CD14-positive monocyte (primary cell): ENCODE measurements at regions not wholly inside any gene's neighbourhood (a gene's known extent, or its start where the extent isn't known, plus 50 kb on each side); places are given as distances from the start of the nearest gene placed in this dataset.

Experiments used
- DNase-seq, 3 donors: peaks; one replicate each; pipeline ENCODE4 v3.0.0-alpha.2; 2011 to 2022
- H2AFZ ChIP-seq: 2 replicates; pipeline ENCODE4 v1.6.0; 2012; ENCODE audit warnings: mild to moderate bottlenecking, low read depth, low read length, inconsistent platforms; ENCODE audit not compliant: insufficient read depth, poor library complexity, severe bottlenecking
- H3K27ac ChIP-seq, 2 donors: 1 replicate in 1 of 2; 2 replicates in 1 of 2; pipeline ENCODE4 v1.5.1; 2012 to 2013; ENCODE audit warnings: low read length in 2 of 2, control low read depth in 1 of 2, inconsistent platforms in 1 of 2, low read depth in 1 of 2, mild to moderate bottlenecking in 1 of 2
- H3K27me3 ChIP-seq, 2 donors: one replicate each; pipeline versions ENCODE4 v1.6.0 to v1.6.1; 2011 to 2013; ENCODE audit warnings: low read length in 2 of 2; ENCODE audit not compliant: control insufficient read depth in 2 of 2, insufficient read depth in 2 of 2
- H3K36me3 ChIP-seq, 2 donors: replicated peaks in 1 of 2; 1 replicate in 1 of 2; 2 replicates in 1 of 2; pipeline versions ENCODE4 v1.5.1 to v1.6.1; 2012 to 2013; ENCODE audit warnings: low read length in 2 of 2, control low read depth in 1 of 2, inconsistent platforms in 1 of 2, mild to moderate bottlenecking in 1 of 2; ENCODE audit not compliant: insufficient read depth in 2 of 2, control insufficient read depth in 1 of 2
- H3K4me1 ChIP-seq, 2 donors: 1 replicate in 1 of 2; 2 replicates in 1 of 2; pipeline versions ENCODE4 v1.5.1 to v1.6.1; 2012 to 2013; ENCODE audit warnings: low read length in 2 of 2, control low read depth in 1 of 2, inconsistent platforms in 1 of 2, mild to moderate bottlenecking in 1 of 2, moderate library complexity in 1 of 2; ENCODE audit not compliant: insufficient read depth in 2 of 2, control insufficient read depth in 1 of 2
- H3K4me2 ChIP-seq: replicated peaks from 2 replicates; pipeline ENCODE3; 2012; ENCODE audit warnings: low read length, moderate library complexity, mild to moderate bottlenecking; ENCODE audit not compliant: poor library complexity, severe bottlenecking; ENCODE audit errors: extremely low read depth
- H3K4me3 ChIP-seq, 3 experiments: fragments of 200-600 bp in 1 of 3; sonication (generic) in 1 of 3; replicated peaks in 1 of 3; 1 replicate in 2 of 3; 2 replicates in 1 of 3; pipeline ENCODE4 v1.5.1; 2011 to 2013; ENCODE audit warnings: low read length in 3 of 3, mild to moderate bottlenecking in 3 of 3, control low read depth in 2 of 3, low read depth in 2 of 3, inconsistent platforms in 1 of 3, moderate library complexity in 1 of 3
- H3K79me2 ChIP-seq: 2 replicates; pipeline ENCODE4 v1.6.0; 2012; ENCODE audit warnings: mild to moderate bottlenecking, control low read depth, inconsistent platforms, low read length, moderate library complexity; ENCODE audit not compliant: insufficient read depth
- H3K9ac ChIP-seq: 2 replicates; pipeline ENCODE4 v1.6.0; 2017; ENCODE audit warnings: low read length, mild to moderate bottlenecking; ENCODE audit not compliant: insufficient read depth, poor library complexity, severe bottlenecking
- H3K9me3 ChIP-seq, 2 donors: replicated peaks in 1 of 2; 1 replicate in 1 of 2; 2 replicates in 1 of 2; pipeline versions ENCODE4 v1.5.1 to v1.6.1; 2012 to 2013; ENCODE audit warnings: low read length in 2 of 2, control low read depth in 1 of 2; ENCODE audit not compliant: control insufficient read depth in 1 of 2, insufficient read depth in 1 of 2
- H4K20me1 ChIP-seq: 2 replicates; pipeline ENCODE4 v1.6.0; 2012; ENCODE audit warnings: mild to moderate bottlenecking, low read length, control low read depth, moderate library complexity; ENCODE audit not compliant: insufficient read depth
- H3K27ac Mint-ChIP-seq, 7 donors: one replicate each; pipeline ENCODE4 v1.8.0; 2020; ENCODE audit warnings: mild to moderate bottlenecking in 7 of 7, mixed read lengths in 7 of 7, moderate library complexity in 6 of 7, inconsistent platforms in 2 of 7
- H3K27me3 Mint-ChIP-seq, 3 donors: one replicate each; pipeline ENCODE4 v1.8.0; 2021 to 2022; ENCODE audit warnings: low read depth in 3 of 3, mild to moderate bottlenecking in 3 of 3, mixed read lengths in 3 of 3, moderate library complexity in 3 of 3, inconsistent platforms in 1 of 3
- H3K36me3 Mint-ChIP-seq, 2 donors: one replicate each; pipeline ENCODE4 v1.8.0; 2020; ENCODE audit warnings: mixed read lengths in 2 of 2, inconsistent platforms in 1 of 2, mild to moderate bottlenecking in 1 of 2
- H3K4me1 Mint-ChIP-seq: one replicate; pipeline ENCODE4 v1.8.0; 2020; ENCODE audit warnings: mild to moderate bottlenecking, mixed read lengths
- H3K4me3 Mint-ChIP-seq, 2 donors: one replicate each; pipeline ENCODE4 v1.8.0; 2020; ENCODE audit warnings: mild to moderate bottlenecking in 2 of 2, mixed read lengths in 2 of 2, moderate library complexity in 1 of 2
- H3K9me3 Mint-ChIP-seq, 7 donors: one replicate each; pipeline ENCODE4 v1.8.0; 2020 to 2022; ENCODE audit warnings: mixed read lengths in 7 of 7, mild to moderate bottlenecking in 6 of 7, moderate library complexity in 6 of 7, inconsistent platforms in 2 of 7
- WGBS: methylation state at CpG from one replicate; pipeline ENCODE4 v1.1.5; 2013; ENCODE audit warnings: missing lambda C conversion rate; ENCODE audit not compliant: insufficient coverage; 5-methylcytosine and 5-hydroxymethylcytosine counted together
- intact Hi-C, 2 donors: fragments of 100-400 bp; cut with micrococcal nuclease; formaldehyde crosslinking; loops; one replicate each; pipeline versions ENCODE4 v1.15.0 to v1.15.1; 2023
- TF ChIP-seq, protein P1 (sequence below): fragments of 200-600 bp; IDR thresholded peaks from one replicate; pipeline ENCODE4 v1.8.0; 2022; ENCODE audit warnings: antibody characterized with exemption, mild to moderate bottlenecking

DNA sequence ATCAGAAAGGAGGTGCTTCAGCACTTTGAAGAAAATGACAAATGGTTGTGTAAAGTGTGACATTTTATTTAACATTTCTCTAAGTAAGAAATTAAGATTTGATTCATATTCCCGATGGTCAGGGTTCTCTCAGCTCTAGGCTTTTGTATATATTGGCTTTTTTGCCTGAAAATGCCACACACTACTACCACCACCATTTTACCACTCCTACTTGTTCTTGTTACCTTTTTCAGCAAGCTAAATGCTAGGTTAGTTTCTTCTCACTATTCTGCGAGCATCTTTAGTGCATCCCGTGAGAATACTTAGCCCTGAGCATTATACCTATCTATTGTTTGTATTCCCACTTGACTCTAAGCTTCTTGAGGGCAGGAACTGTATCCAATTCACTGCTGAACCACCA is 177.6 kb upstream of the MTNR1B start:
- no peak for DNase-seq
- Histone ChIP-seq H3K27me3 (no peaks in the 10 kb centered on the region), H3K36me3 (no peaks in the 10 kb centered on the region), H3K9ac (no peak overlapping the region), H3K4me2 (no peak overlapping the region), H3K27ac (no peak overlapping the region), H3K4me3 (no peak overlapping the region), H3K9me3 (no peaks in the 10 kb centered on the region), H3K79me2 (no peaks in the 10 kb centered on the region), H3K4me1 (no peaks in the 10 kb centered on the region), H2AFZ (no peak overlapping the region), H4K20me1 (no peaks in the 10 kb centered on the region)
- WGBS = no CpG with 5 or more reads among the region's 3 CpGs
- H3K9me3 Mint-ChIP-seq = peaks cover 0 to 7% (median 2%) of the 10 kb centered on the region in 7 donors
- TF ChIP-seq, protein P1, sequence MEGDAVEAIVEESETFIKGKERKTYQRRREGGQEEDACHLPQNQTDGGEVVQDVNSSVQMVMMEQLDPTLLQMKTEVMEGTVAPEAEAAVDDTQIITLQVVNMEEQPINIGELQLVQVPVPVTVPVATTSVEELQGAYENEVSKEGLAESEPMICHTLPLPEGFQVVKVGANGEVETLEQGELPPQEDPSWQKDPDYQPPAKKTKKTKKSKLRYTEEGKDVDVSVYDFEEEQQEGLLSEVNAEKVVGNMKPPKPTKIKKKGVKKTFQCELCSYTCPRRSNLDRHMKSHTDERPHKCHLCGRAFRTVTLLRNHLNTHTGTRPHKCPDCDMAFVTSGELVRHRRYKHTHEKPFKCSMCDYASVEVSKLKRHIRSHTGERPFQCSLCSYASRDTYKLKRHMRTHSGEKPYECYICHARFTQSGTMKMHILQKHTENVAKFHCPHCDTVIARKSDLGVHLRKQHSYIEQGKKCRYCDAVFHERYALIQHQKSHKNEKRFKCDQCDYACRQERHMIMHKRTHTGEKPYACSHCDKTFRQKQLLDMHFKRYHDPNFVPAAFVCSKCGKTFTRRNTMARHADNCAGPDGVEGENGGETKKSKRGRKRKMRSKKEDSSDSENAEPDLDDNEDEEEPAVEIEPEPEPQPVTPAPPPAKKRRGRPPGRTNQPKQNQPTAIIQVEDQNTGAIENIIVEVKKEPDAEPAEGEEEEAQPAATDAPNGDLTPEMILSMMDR = no peak
- no peaks in the 10 kb centered on the region for H3K36me3 Mint-ChIP-seq
- no peaks in the 10 kb centered on the region for H3K4me1 Mint-ChIP-seq
- H3K4me3 Mint-ChIP-seq = no peak overlapping the region
- H3K27me3 Mint-ChIP-seq = peaks cover 0 to 2% (median 0%) of the 10 kb centered on the region in 3 donors
- intact Hi-C loops = no loop called here
- no peak overlapping the region for H3K27ac Mint-ChIP-seq

GRCh38 chr11:92793189-92793588 is 176.3 kb upstream of the MTNR1B start:
- no peak overlapping the region for H3K27ac ChIP-seq
- Mint-ChIP-seq H3K9me3 (peaks cover 0 to 7% (median 3%) of the 10 kb centered on the region in 7 donors), H3K4me1 (no peaks in the 10 kb centered on the region), H3K4me3 (no peak overlapping the region), H3K27me3 (peaks cover 0 to 2% (median 0%) of the 10 kb centered on the region in 3 donors), H3K36me3 (no peaks in the 10 kb centered on the region), H3K27ac (no peak overlapping the region)
- no peak overlapping the region for H3K4me3 ChIP-seq
- no peaks in the 10 kb centered on the region for H3K27me3 ChIP-seq
- WGBS = no CpG with 5 or more reads among the region's 4 CpGs
- DNase-seq = no peak
- no peaks in the 10 kb centered on the region for H3K4me1 ChIP-seq
- intact Hi-C loops = no loop called here
- TF ChIP-seq, protein P1 = no peak
- no peaks in the 10 kb centered on the region for H3K79me2 ChIP-seq
- peaks cover 0 to 4% of the 10 kb centered on the region in 2 donors for H3K9me3 ChIP-seq
- H4K20me1 ChIP-seq = no peaks in the 10 kb centered on the region
- H2AFZ ChIP-seq = no peak overlapping the region
- no peak overlapping the region for H3K4me2 ChIP-seq
- H3K9ac ChIP-seq = no peak overlapping the region
- H3K36me3 ChIP-seq = no peaks in the 10 kb centered on the region
